ENCODE measurements at regions not wholly inside any gene's neighbourhood (a gene's known extent, or its start where the extent isn't known, plus 50 kb on each side); places are given as distances from the start of the nearest gene placed in this dataset.

GRCh38 chr1:115577513-115577912, 64.3 kb upstream of the VANGL1 start:
- H3K27ac ChIP-seq (ENCODE audit: low read depth in 2 of 2, low read length in 1 of 2), result no peak overlapping the region
- no peaks in the 10 kb centered on the region for H3K36me3 ChIP-seq (ENCODE audit: control insufficient read depth in 2 of 2, insufficient read depth in 2 of 2, low read length in 1 of 2)
- H3K4me1 ChIP-seq (ENCODE audit: control insufficient read depth in 2 of 2, insufficient read depth in 2 of 2, low read length in 1 of 2), result no peaks in the 10 kb centered on the region
- peaks cover 3 to 5% of the 10 kb centered on the region in 2 donors for H3K9me3 ChIP-seq (ENCODE audit: control insufficient read depth in 2 of 2, insufficient read depth in 1 of 2, low read depth in 1 of 2, low read length in 1 of 2)
- no peaks in the 10 kb centered on the region for H3K27me3 ChIP-seq (ENCODE audit: control insufficient read depth in 1 of 2, insufficient read depth in 2 of 2, low read length in 2 of 2)
- no peak overlapping the region for H3K4me3 ChIP-seq (ENCODE audit: low read depth in 1 of 2, low read length in 2 of 2)
- 85 to 87% methylated on average over 3 of the region's 3 CpGs for WGBS, 2 donors

GRCh38 chr1:115575661-115576060, 66.1 kb upstream of the VANGL1 start:
- H3K9me3 ChIP-seq (ENCODE audit: control insufficient read depth in 2 of 2, insufficient read depth in 1 of 2, low read depth in 1 of 2, low read length in 1 of 2), result peaks cover 3 to 5% of the 10 kb centered on the region in 2 donors
- no peak overlapping the region for H3K4me3 ChIP-seq (ENCODE audit: low read depth in 1 of 2, low read length in 2 of 2)
- no peaks in the 10 kb centered on the region for H3K27me3 ChIP-seq (ENCODE audit: control insufficient read depth in 1 of 2, insufficient read depth in 2 of 2, low read length in 2 of 2)
- H3K27ac ChIP-seq (ENCODE audit: low read depth in 2 of 2, low read length in 1 of 2), result no peak overlapping the region
- no peaks in the 10 kb centered on the region for H3K36me3 ChIP-seq (ENCODE audit: control insufficient read depth in 2 of 2, insufficient read depth in 2 of 2, low read length in 1 of 2)
- no peaks in the 10 kb centered on the region for H3K4me1 ChIP-seq (ENCODE audit: control insufficient read depth in 2 of 2, insufficient read depth in 2 of 2, low read length in 1 of 2)

- 47 to 92% methylated on average over 1 of the region's 1 CpG for WGBS, 2 donors
- Histone ChIP-seq H3K4me3 (ENCODE audit: low read depth in 1 of 2, low read length in 2 of 2) (no peak overlapping the region), H3K27ac (ENCODE audit: low read depth in 2 of 2, low read length in 1 of 2) (no peak overlapping the region), H3K4me1 (ENCODE audit: control insufficient read depth in 2 of 2, insufficient read depth in 2 of 2, low read length in 1 of 2) (no peaks in the 10 kb centered on the region), H3K9me3 (ENCODE audit: control insufficient read depth in 2 of 2, insufficient read depth in 1 of 2, low read depth in 1 of 2, low read length in 1 of 2) (peaks cover 3 to 5% of the 10 kb centered on the region in 2 donors), H3K27me3 (ENCODE audit: control insufficient read depth in 1 of 2, insufficient read depth in 2 of 2, low read length in 2 of 2) (no peaks in the 10 kb centered on the region), H3K36me3 (ENCODE audit: control insufficient read depth in 2 of 2, insufficient read depth in 2 of 2, low read length in 1 of 2) (no peaks in the 10 kb centered on the region)
Observed at GRCh38 chr1:115572710-115573109, 69.1 kb upstream of the VANGL1 start.

DNA sequence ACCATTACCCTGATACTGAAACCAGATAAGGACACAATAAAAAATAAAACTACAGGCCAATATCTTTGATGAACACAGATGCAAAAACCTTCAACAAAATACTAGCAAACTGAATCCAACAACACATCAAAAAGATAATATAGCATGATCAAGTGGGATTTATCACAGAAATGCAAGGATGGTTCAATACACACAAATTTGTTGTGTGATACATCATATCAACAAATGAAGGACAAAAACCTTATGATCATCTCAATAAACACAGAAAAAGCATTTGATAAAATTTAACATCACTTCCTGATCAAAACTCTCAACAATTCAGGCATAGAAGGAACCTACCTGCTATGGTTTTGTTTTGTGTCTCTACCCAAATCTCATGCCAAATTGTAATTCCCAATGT, 74.3 kb upstream of the VANGL1 start:
- no peaks in the 10 kb centered on the region for H3K36me3 ChIP-seq (ENCODE audit: control insufficient read depth in 2 of 2, insufficient read depth in 2 of 2, low read length in 1 of 2)
- no peaks in the 10 kb centered on the region for H3K27me3 ChIP-seq (ENCODE audit: control insufficient read depth in 1 of 2, insufficient read depth in 2 of 2, low read length in 2 of 2)
- H3K9me3 ChIP-seq (ENCODE audit: control insufficient read depth in 2 of 2, insufficient read depth in 1 of 2, low read depth in 1 of 2, low read length in 1 of 2), result peaks cover 0 to 2% of the 10 kb centered on the region in 2 donors
- H3K4me3 ChIP-seq (ENCODE audit: low read depth in 1 of 2, low read length in 2 of 2), result no peak overlapping the region
- H3K4me1 ChIP-seq (ENCODE audit: control insufficient read depth in 2 of 2, insufficient read depth in 2 of 2, low read length in 1 of 2), result no peaks in the 10 kb centered on the region
- H3K27ac ChIP-seq (ENCODE audit: low read depth in 2 of 2, low read length in 1 of 2), result no peak overlapping the region

DNA sequence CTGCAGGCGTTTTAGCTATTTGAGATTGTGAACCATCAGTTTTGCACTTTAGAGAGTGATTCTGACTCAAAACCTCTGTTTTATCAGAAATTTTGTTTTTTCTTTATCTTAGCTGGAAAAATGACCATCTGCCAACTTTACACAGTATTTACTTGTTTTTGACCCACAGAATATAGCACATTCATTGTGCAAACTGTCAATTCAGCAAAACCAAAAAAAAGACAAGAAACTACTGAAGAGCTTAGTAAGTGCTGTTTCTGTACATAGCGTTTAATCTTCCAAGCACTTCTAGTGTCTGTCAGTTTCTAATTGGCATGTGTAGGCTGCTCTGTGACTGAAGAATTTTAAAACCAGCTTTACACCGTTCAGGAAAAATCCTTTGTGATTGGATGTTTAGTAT, 76.0 kb upstream of the VANGL1 start:
- Histone ChIP-seq H3K4me1 (ENCODE audit: control insufficient read depth in 2 of 2, insufficient read depth in 2 of 2, low read length in 1 of 2) (no peaks in the 10 kb centered on the region), H3K27me3 (ENCODE audit: control insufficient read depth in 1 of 2, insufficient read depth in 2 of 2, low read length in 2 of 2) (no peaks in the 10 kb centered on the region), H3K27ac (ENCODE audit: low read depth in 2 of 2, low read length in 1 of 2) (no peak overlapping the region), H3K4me3 (ENCODE audit: low read depth in 1 of 2, low read length in 2 of 2) (no peak overlapping the region), H3K36me3 (ENCODE audit: control insufficient read depth in 2 of 2, insufficient read depth in 2 of 2, low read length in 1 of 2) (no peaks in the 10 kb centered on the region), H3K9me3 (ENCODE audit: control insufficient read depth in 2 of 2, insufficient read depth in 1 of 2, low read depth in 1 of 2, low read length in 1 of 2) (peaks cover 0 to 2% of the 10 kb centered on the region in 2 donors)
- WGBS, 2 donors, result 75 to 76% methylated on average over 3 of the region's 3 CpGs

GRCh38 chr1:115565353-115565752, 76.4 kb upstream of the VANGL1 start:
- peaks cover 0 to 2% of the 10 kb centered on the region in 2 donors for H3K9me3 ChIP-seq (ENCODE audit: control insufficient read depth in 2 of 2, insufficient read depth in 1 of 2, low read depth in 1 of 2, low read length in 1 of 2)
- H3K36me3 ChIP-seq (ENCODE audit: control insufficient read depth in 2 of 2, insufficient read depth in 2 of 2, low read length in 1 of 2), result no peaks in the 10 kb centered on the region
- no peaks in the 10 kb centered on the region for H3K4me1 ChIP-seq (ENCODE audit: control insufficient read depth in 2 of 2, insufficient read depth in 2 of 2, low read length in 1 of 2)
- H3K27me3 ChIP-seq (ENCODE audit: control insufficient read depth in 1 of 2, insufficient read depth in 2 of 2, low read length in 2 of 2), result no peaks in the 10 kb centered on the region
- no peak overlapping the region for H3K4me3 ChIP-seq (ENCODE audit: low read depth in 1 of 2, low read length in 2 of 2)
- 73 to 75% methylated on average over 3 of the region's 3 CpGs for WGBS, 2 donors
- no peak overlapping the region for H3K27ac ChIP-seq (ENCODE audit: low read depth in 2 of 2, low read length in 1 of 2)

DNA sequence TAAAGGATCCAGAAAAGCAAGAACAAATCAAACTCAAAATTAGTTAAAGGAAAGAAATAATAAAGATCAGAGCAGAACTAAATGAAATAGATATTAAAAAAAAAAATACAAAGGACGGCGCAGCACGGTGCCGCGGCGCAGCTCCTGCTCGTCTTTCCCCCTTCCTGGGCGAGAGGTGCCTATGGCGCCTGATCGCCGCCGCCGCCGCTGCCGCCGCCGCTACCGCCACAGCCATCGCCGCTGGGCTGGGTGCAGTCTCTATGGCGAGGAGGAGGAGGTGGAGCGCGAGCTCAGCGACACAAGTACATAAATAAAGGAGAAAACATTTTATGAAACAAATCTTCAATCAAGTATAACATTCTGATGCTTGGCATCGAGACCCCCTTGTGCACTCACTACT, 77.6 kb upstream of the VANGL1 start:
- WGBS, 2 donors, result 17 to 22% methylated on average over 23 to 25 of the region's 25 CpGs
- Histone ChIP-seq H3K9me3 (ENCODE audit: control insufficient read depth in 2 of 2, insufficient read depth in 1 of 2, low read depth in 1 of 2, low read length in 1 of 2) (peaks cover 0 to 2% of the 10 kb centered on the region in 2 donors), H3K4me3 (ENCODE audit: low read depth in 1 of 2, low read length in 2 of 2) (no peak overlapping the region)

DNA sequence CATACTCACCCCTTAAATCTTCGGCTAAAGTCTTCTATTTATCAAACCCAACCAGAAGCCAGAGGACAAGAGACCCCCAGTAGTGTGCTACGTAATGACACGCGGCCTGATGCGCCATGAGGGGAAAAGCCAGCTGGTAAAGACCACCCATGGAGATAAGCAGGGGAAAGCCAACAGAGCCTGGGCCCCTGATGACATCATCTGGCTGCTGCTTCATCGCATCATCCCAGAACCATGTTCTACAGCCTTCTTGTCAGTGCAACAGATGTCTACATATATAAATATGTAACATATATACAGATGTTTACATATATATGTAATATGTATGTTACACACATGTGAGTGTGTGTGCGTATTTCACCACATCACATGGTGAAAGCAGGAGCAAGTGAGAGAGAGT, 81.7 kb upstream of the VANGL1 start:
- no peak overlapping the region for H3K4me3 ChIP-seq (ENCODE audit: low read depth in 1 of 2, low read length in 2 of 2)
- H3K9me3 ChIP-seq (ENCODE audit: control insufficient read depth in 2 of 2, insufficient read depth in 1 of 2, low read depth in 1 of 2, low read length in 1 of 2), result peaks cover 0 to 2% of the 10 kb centered on the region in 2 donors
- 58 to 85% methylated on average over 7 of the region's 7 CpGs for WGBS, 2 donors
- no peaks in the 10 kb centered on the region for H3K27me3 ChIP-seq (ENCODE audit: control insufficient read depth in 1 of 2, insufficient read depth in 2 of 2, low read length in 2 of 2)
- H3K27ac ChIP-seq (ENCODE audit: low read depth in 2 of 2, low read length in 1 of 2), result no peak overlapping the region
- H3K4me1 ChIP-seq (ENCODE audit: control insufficient read depth in 2 of 2, insufficient read depth in 2 of 2, low read length in 1 of 2), result no peaks in the 10 kb centered on the region
- no peaks in the 10 kb centered on the region for H3K36me3 ChIP-seq (ENCODE audit: control insufficient read depth in 2 of 2, insufficient read depth in 2 of 2, low read length in 1 of 2)

More for the DNA sequence above, 77.6 kb upstream of the VANGL1 start:
- H3K36me3 ChIP-seq (ENCODE audit: control insufficient read depth in 2 of 2, insufficient read depth in 2 of 2, low read length in 1 of 2), result no peaks in the 10 kb centered on the region
- H3K27ac ChIP-seq (ENCODE audit: low read depth in 2 of 2, low read length in 1 of 2), result no peak overlapping the region
- no peaks in the 10 kb centered on the region for H3K4me1 ChIP-seq (ENCODE audit: control insufficient read depth in 2 of 2, insufficient read depth in 2 of 2, low read length in 1 of 2)
- H3K27me3 ChIP-seq (ENCODE audit: control insufficient read depth in 1 of 2, insufficient read depth in 2 of 2, low read length in 2 of 2), result no peaks in the 10 kb centered on the region

DNA sequence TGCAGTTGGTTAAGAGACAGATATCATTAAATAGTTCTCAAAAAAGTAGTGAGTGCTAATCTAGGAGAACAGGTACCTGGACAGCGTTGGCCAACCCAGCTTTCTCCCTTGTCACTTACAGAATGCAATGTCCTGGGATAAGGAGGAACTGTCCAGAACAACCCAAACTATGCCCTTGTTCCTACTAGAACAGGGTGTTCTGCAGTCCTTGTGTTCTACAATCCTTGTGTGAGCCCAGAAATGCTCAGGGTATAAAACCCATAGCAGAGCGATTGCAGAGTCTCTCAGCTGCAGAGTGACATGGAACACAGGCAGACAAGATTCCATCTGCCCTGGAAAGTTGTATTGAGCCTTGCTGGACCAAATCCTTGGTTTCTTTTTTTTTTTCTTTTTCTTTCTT, 83.5 kb upstream of the VANGL1 start:
- no peaks in the 10 kb centered on the region for H3K9me3 ChIP-seq (ENCODE audit: control insufficient read depth in 2 of 2, insufficient read depth in 1 of 2, low read depth in 1 of 2, low read length in 1 of 2)
- WGBS, 2 donors, result 91 to 92% methylated on average over 2 of the region's 2 CpGs
- no peaks in the 10 kb centered on the region for H3K27me3 ChIP-seq (ENCODE audit: control insufficient read depth in 1 of 2, insufficient read depth in 2 of 2, low read length in 2 of 2)
- H3K36me3 ChIP-seq (ENCODE audit: control insufficient read depth in 2 of 2, insufficient read depth in 2 of 2, low read length in 1 of 2), result no peaks in the 10 kb centered on the region
- H3K27ac ChIP-seq (ENCODE audit: low read depth in 2 of 2, low read length in 1 of 2), result no peak overlapping the region
- H3K4me3 ChIP-seq (ENCODE audit: low read depth in 1 of 2, low read length in 2 of 2), result no peak overlapping the region
- no peaks in the 10 kb centered on the region for H3K4me1 ChIP-seq (ENCODE audit: control insufficient read depth in 2 of 2, insufficient read depth in 2 of 2, low read length in 1 of 2)

- Histone ChIP-seq H3K4me1 (ENCODE audit: control insufficient read depth in 2 of 2, insufficient read depth in 2 of 2, low read length in 1 of 2) (no peaks in the 10 kb centered on the region), H3K36me3 (ENCODE audit: control insufficient read depth in 2 of 2, insufficient read depth in 2 of 2, low read length in 1 of 2) (no peaks in the 10 kb centered on the region), H3K27me3 (ENCODE audit: control insufficient read depth in 1 of 2, insufficient read depth in 2 of 2, low read length in 2 of 2) (no peaks in the 10 kb centered on the region), H3K4me3 (ENCODE audit: low read depth in 1 of 2, low read length in 2 of 2) (no peak overlapping the region), H3K27ac (ENCODE audit: low read depth in 2 of 2, low read length in 1 of 2) (no peak overlapping the region), H3K9me3 (ENCODE audit: control insufficient read depth in 2 of 2, insufficient read depth in 1 of 2, low read depth in 1 of 2, low read length in 1 of 2) (no peaks in the 10 kb centered on the region)
- WGBS, 2 donors, result 45 to 58% methylated on average over 1 of the region's 1 CpG
Observed at GRCh38 chr1:115557715-115558114, 84.1 kb upstream of the VANGL1 start.

Data from esophagus (tissue), 2 donors.